NCI-H2107 (cell line): ENCODE measurements at regions not wholly inside any gene's neighbourhood (a gene's known extent, or its start where the extent isn't known, plus 50 kb on each side); places are given as distances from the start of the nearest gene placed in this dataset.
"Not testable (repeated sequence)": the region's sequence is repeated elsewhere in the genome, so short reads cannot be mapped to it uniquely, and the experiment has no call there.

Experiments used
- DNase-seq: peaks from one replicate; lab custom pipeline; 2025; lab: John Stamatoyannopoulos, UW

GRCh38 chr7:33784000-33784399 lies 121.3 kb upstream of the BMPER start:
- DNase-seq = no peak

DNA sequence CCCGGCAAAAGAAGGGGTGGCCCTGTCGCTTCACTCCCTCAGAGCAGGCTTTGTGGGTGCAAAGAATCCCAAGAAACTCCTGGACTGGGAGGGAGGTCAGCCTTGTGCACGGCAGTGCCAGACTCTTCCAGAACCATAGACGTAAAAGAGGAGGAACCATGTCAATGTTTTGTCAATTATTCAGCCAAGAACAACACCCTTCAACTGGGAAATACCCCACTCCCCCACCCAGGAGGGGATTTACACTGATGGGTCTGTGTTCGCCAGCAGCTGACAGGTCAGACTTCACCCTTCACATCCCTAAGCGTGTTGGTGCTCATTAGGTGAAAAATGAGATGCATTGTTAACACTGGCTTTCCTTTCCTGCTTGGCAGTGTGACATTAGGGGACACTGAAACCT lies 116.8 kb upstream of the BMPER start:
- DNase-seq = no peak

DNA sequence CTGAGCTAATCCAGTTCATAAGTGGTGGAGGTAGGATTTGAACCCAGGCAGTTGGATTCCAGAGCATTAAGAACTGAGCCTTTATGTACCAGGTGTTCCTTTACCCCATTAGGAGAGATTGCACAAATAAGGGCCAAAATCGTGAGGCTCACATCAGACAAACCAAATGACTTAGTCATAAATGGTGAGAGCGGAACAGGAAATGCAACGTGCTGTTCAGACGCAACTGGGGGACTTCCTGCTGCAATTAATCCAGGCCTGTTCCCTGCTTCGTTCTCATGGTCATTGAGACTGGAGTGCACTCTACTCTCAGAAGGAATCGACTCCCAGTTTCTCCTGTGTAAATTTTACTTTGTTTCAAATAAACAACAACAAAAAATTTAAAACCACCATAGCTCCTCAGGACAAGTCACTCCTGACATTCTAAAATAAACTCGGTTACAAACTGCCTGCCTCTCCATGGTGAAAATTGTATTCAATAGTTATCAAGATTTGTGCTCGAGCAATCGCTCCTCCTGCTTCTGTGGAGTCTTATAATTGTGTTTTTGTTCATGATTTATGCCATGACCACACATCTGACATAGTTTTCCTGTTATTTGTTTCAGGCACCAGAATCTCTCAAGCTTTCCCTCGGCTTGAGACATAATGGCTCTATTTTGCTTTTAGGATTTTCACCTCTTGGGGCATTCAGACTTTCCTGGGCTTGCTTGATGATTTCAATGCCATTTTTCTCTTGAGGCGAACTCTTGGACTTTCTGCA lies 115.3 kb upstream of the BMPER start:
- DNase-seq = no peak

DNA sequence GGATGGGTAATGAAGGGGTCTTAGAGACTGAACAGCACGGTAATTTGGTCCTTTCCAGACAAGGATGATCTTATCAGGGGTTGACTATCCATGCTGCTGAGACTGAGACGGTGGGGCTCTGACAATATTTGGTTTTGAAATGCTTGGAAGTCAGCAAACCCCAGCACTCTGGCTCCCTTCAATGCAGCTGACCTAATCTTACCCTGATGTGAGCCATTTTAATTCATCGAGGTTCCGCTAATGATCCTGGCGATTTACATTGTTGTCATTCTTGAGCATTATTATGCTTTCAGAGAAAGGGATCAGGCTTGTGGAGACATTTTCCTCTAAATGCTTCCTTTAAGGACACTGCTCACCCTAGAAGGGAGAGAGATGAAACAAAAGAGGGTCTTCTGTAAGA lies 114.6 kb upstream of the BMPER start:
- DNase-seq = no peak

GRCh38 chr7:33792041-33792440 lies 113.3 kb upstream of the BMPER start:
- DNase-seq = no peak

GRCh38 chr7:33792547-33793105 lies 112.7 kb upstream of the BMPER start:
- DNase-seq = no peak

DNA sequence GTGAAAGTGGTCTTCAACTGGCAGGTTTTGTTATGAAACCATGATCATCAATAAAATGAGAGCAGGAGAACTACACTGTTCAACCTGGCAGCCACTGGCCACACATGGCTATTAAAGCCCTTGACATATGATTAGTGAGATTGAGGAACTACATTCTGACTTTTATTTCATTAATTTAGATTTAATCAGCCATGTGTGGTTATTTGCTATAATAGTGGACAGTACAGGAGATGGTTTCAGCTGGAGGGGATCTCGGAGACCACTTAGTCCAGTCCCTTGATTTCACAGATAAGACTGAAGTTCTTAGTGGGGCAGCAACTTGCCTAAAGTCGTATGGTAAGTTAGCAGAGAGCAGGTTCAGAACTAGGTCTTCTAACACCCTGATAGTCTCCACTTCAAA lies 111.7 kb upstream of the BMPER start:
- no peak for DNase-seq

GRCh38 chr7:33794419-33794818 lies 110.9 kb upstream of the BMPER start:
- no peak for DNase-seq

GRCh38 chr7:33794959-33795358 lies 110.4 kb upstream of the BMPER start:
- no peak for DNase-seq

DNA sequence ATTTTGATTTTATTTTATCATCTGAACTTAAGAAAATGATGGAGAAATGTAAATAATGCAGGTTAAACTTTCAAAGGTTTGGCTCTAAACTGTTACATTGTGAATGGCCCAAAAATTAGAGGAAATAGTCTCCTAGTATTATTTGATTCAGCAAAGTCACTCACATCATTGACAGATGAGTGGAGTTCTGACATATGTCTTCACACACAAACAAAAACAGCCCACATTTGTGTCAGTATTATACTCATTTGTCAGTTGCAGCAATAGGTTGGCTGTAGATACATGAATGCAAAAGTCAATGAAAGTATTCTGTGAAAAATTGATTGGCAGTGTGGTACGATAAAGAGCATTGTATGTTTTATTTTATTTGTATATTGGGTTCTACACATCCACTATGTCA lies 108.8 kb upstream of the BMPER start:
- no peak for DNase-seq

DNA sequence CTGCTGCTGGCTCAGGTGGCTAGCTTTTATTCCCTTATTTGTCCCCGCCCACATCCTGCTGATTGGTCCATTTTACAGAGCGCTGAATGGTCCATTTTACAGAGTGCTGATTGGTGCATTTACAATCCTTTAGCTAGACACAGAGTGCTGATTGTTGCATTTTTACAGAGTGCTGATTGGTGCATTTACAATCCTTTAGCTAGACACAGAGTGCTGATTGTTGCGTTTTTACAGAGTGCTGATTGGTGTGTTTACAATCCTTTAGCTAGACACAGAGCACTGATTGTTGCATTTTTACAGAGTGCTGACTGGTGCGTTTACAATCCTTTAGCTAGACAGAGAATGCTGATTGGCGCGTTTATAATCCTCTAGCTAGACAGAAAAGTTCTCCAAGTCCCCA lies 107.8 kb upstream of the BMPER start:
- DNase-seq = not testable (repeated sequence)

DNA sequence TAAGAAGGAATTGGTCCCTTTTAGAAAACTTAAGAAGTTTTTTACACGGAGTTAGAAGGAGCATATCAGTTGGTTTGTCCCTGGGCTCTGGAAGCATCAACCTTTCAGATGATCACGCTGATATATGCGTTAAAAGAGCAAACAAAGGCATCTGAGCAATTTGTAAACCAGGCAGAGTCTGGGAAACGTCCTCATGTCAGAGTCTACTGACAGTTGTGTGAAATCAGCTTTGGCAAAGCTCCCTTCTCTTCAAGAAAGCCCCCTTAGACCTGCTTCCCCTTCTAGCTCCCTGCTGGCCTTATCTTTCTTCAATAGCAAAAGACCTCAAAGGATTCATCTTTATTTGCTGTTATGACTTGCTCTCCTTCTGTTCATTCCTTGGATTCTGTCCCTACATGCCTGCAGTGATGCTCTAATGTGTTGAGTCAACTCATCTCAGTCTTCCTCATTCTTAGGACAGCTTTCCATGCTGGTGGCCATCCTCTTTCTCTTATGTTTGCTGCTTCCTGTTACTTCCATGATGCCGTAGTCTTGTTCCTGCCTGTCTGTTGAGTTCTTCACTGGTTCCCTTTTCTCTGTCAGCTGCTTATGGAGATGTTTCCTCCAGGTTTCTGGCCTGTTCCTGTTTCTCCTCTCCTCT lies 106.5 kb upstream of the BMPER start:
- DNase-seq = no peak

DNA sequence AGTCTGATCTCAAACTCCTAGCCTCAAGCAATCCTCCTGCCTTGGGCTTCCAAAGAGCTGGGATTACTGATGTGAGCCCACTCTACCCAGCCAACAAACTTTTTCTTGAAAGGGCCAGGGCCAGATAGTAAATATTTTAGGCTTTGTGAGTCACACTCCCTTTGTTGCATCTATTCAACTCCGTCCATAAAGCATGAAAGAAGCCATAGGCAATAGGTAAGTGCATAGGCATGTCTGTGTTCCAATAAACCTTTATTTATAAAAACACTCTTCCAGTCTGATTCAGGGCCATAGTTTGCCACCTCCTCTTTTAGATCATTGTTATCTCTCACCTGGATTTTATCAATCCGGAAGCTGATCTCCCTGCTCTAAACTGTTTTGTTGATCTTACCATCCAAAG lies 105.6 kb upstream of the BMPER start:
- no peak for DNase-seq

DNA sequence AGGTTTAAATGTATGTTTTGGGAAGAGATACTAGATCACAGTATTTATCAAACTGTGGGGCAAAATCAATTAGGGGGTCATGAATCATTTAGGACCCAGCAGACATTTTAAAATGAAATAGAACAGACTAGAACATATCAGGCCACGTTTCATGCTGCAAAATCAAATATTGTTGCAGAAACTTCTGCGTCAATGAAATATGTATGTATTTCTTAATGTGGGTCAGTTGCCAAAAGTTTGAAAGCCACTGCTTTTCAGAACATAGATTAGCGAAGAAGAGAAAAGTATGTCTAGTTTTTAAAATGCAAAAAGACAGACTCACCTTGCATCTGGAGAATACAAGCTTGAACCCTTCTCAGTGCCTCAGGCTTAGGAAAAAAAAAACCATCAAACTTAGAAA lies 102.7 kb upstream of the BMPER start:
- no peak for DNase-seq

GRCh38 chr7:33804140-33804660 lies 101.1 kb upstream of the BMPER start:
- DNase-seq = no peak

- no peak for DNase-seq
These were observed 99.6 kb upstream of the BMPER start for GRCh38 chr7:33805630-33806233.

- no peak for DNase-seq
These were observed 98.8 kb upstream of the BMPER start for GRCh38 chr7:33806298-33807154.

DNA sequence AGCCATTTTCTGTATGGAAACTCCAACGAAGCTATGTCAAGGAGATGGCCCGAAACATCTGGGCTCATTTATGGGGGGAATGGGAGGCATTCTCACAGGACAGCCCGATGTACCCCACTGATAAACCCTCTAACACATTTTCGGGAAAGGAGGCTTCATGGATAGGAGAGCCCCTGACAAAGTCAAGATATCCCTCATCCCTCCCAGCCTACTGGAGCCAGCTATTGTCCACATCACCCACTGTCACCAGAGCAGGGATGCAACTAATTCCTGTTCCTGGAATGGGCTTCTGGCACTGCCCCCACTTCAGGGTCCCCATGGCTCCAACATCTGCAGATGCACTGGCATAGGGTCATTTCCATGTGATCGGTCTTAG lies 98.2 kb upstream of the BMPER start:
- DNase-seq = no peak

DNA sequence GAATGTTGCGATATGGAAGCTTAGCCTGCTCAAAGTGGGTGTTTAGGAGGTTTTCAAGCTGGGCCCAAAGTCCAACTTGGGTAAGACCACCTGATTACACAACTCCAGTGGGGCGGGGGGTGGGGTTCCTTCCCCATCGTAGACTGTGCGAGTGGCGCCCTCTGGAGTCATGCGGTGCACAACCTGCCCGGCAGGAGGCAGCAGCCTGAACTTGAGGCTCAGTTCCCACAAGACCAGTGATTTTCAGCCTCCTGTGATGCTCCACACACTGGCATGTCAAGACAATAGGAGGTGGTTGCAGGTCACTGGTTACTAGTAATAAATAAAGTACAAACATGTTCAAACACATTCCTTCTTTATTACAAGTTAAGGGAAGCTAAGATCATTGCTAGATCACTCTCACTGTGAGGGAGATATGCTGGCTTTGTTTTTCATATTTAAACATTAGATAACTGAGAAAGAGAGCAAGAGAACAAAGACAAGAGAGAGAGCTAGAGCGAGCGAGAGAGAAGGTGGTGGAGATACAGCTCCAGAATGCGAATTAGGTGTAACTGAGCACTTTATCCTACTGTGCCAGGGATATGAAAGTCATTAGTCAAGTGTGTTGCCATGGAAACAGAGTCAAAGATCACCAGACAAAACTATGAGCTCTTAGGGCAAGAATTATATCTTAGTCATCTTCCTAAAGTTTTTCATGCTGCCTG lies 97.4 kb upstream of the BMPER start:
- DNase-seq = no peak

DNA sequence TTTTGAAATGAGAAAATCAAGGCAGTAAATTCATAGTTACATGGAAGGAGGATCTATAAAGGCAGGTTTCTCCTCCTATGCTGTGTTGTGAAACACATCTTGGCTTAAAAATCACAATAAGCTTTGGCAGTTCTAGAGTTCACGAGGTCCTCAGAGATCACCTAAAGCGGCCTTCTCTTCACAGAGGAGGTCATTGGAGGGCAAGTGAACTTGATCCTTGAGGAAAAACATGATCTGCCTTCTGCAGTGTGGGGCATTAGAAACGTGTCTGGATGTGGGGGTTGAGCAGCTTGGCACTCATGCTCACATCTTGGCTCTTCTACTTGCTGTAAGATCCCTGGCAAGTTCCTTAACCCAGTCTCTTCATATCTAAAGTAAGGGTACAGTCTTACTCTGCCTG lies 96.1 kb upstream of the BMPER start:
- DNase-seq = no peak

DNA sequence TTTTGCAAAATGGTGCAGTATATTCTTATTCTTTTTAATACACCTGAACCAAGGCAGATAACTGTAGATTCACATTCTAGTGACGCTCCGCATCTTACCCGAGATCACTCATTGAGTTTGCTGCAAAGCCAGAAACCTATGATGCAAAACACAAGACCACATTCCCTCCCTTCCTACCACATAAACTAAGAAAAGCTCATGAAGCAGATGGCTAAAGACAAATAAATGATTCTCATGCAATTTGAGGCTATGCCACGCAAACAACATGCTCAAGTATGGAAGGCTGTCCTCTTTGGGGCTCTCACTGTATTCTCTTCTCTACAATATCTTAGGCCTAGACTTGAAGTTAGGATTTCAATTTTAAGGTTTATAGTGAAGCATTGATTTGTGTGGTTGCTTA lies 95.0 kb upstream of the BMPER start:
- no peak for DNase-seq
